SK-N-SH treated with all-trans-retinoic acid at 6 μM for 48 hours (cell line): ENCODE measurements at regions not wholly inside any gene's neighbourhood (a gene's known extent, or its start where the extent isn't known, plus 50 kb on each side); places are given as distances from the start of the nearest gene placed in this dataset.

Experiments used
- ATAC-seq: fragments of 200-7000 bp; cut with Tn5 transposase; 3 replicates; pipeline ENCODE4 v1.9.1; 2020; ENCODE audit warnings: mild to moderate bottlenecking, moderate library complexity
- ARNTL ChIP-seq: fragments of 450-650 bp; formaldehyde crosslinking; IDR thresholded peaks from 2 replicates; pipeline ENCODE4 v1.5.0; 2020; ENCODE audit warnings: low read depth, mild to moderate bottlenecking, moderate library complexity, borderline replicate concordance
- BACH2 ChIP-seq: fragments of 250-450 bp; sonication (Bioruptor Pico); IDR thresholded peaks from 2 replicates; pipeline ENCODE4 v1.9.0; 2021; ENCODE audit warnings: mild to moderate bottlenecking, borderline replicate concordance
- CSDC2 ChIP-seq: fragments of 250-450 bp; sonication (Bioruptor Pico); IDR thresholded peaks from 2 replicates; pipeline ENCODE4 v1.5.0; 2020; ENCODE audit warnings: mild to moderate bottlenecking, moderate library complexity
- ESRRG ChIP-seq: fragments of 250-450 bp; sonication (Bioruptor Pico); IDR thresholded peaks from 2 replicates; pipeline ENCODE4 v1.6.1; 2021; ENCODE audit warnings: mild to moderate bottlenecking
- ISL1 ChIP-seq: fragments of 250-450 bp; sonication (Bioruptor Pico); IDR thresholded peaks from 2 replicates; pipeline ENCODE4 v2.1.2; 2022; ENCODE audit warnings: mild to moderate bottlenecking, moderate library complexity
- OSR1 ChIP-seq: fragments of 250-450 bp; sonication (Bioruptor Pico); IDR thresholded peaks from 2 replicates; pipeline ENCODE4 v1.8.0; 2022; ENCODE audit warnings: moderate library complexity, mild to moderate bottlenecking, inconsistent platforms
- RARB ChIP-seq: fragments of 250-450 bp; sonication (Bioruptor Pico); IDR thresholded peaks from 2 replicates; pipeline ENCODE4 v1.8.0; 2021; ENCODE audit warnings: mild to moderate bottlenecking, moderate library complexity
- SNAI2 ChIP-seq: fragments of 250-450 bp; sonication (Bioruptor Pico); IDR thresholded peaks from 2 replicates; pipeline ENCODE4 v1.5.0; 2020; ENCODE audit warnings: mild to moderate bottlenecking, moderate library complexity
- TOX ChIP-seq: fragments of 250-450 bp; sonication (Bioruptor Pico); IDR thresholded peaks from 2 replicates; pipeline ENCODE4 v1.8.0; 2021; ENCODE audit warnings: mild to moderate bottlenecking, moderate library complexity, borderline replicate concordance
- ZFP3 ChIP-seq: fragments of 250-450 bp; sonication (Bioruptor Pico); IDR thresholded peaks from 2 replicates; pipeline ENCODE4 v1.5.0; 2020; ENCODE audit warnings: mild to moderate bottlenecking, moderate library complexity
- ZFP30 ChIP-seq: fragments of 450-650 bp; formaldehyde crosslinking; IDR thresholded peaks from 2 replicates; pipeline ENCODE4 v1.5.0; 2022; ENCODE audit warnings: mild to moderate bottlenecking, moderate library complexity
- ZNF8 ChIP-seq: fragments of 450-650 bp; formaldehyde crosslinking; IDR thresholded peaks from 2 replicates; pipeline ENCODE4 v1.5.0; 2020; ENCODE audit warnings: mild to moderate bottlenecking, moderate library complexity
- TF ChIP-seq, protein P1 (sequence below): fragments of 250-450 bp; sonication (Bioruptor Pico); IDR thresholded peaks from 2 replicates; pipeline ENCODE4 v1.8.0; 2021; ENCODE audit warnings: low read depth, mild to moderate bottlenecking, moderate library complexity, borderline replicate concordance
- TF ChIP-seq, protein P2 (sequence below): fragments of 250-450 bp; sonication (Bioruptor Pico); IDR thresholded peaks from 2 replicates; pipeline ENCODE4 v1.5.0; 2020; ENCODE audit warnings: mild to moderate bottlenecking, moderate library complexity
- TF ChIP-seq, protein P3 (sequence below): fragments of 250-450 bp; sonication (Bioruptor Pico); IDR thresholded peaks from 2 replicates; pipeline ENCODE4 v1.5.1; 2021; ENCODE audit warnings: mild to moderate bottlenecking, moderate library complexity
- TF ChIP-seq, protein P4 (sequence below): fragments of 250-450 bp; sonication (Bioruptor Pico); IDR thresholded peaks from 2 replicates; pipeline ENCODE4 v1.8.0; 2020; ENCODE audit warnings: mild to moderate bottlenecking, moderate library complexity, borderline replicate concordance
- TF ChIP-seq, protein P5 (sequence below): fragments of 250-450 bp; sonication (Bioruptor Pico); IDR thresholded peaks from 2 replicates; pipeline ENCODE4 v1.5.1; 2020; ENCODE audit warnings: low read depth, mild to moderate bottlenecking, moderate library complexity

DNA sequence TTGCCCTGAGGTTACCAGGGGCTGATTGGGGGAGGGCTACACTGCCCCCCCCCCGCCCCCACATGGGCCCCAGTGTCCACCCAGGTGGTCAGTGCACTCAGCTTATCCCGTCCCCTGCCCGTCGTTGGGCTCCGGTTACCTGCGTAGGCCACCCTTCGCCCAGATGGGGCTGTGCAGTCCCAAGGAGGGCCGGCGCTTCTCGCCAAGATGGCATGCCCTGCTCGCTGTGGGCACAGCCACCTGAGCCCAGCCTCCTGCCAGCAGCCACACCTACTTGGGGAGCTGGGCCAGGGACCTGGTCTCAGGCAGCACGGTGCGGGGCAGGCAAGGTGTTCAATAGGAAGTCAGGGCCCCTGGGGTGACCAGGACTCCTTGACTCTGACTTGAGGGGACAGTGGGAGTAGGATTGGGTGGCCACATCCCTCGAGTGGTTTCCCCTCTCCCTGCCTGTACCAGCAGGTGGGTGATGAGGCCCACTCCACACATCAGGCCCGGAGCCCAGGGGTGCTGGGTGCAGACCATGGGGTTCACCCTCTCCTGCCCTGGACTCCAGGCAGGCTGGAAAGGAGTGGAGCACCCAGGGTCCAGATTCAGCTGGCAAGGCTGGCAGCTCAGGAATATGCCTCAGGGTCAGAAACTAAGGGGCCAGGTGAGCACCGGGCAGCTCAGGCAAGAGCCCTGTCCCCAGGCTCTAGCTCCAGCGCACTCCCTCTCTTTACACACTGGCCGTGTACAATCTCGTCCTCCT lies 170.3 kb downstream of the GLI2 start (continued):
- TF ChIP-seq ZFP30 (CRISPR knock-in tag), result no peak
- no peak for TF ChIP-seq ZFP3
- no peak for TF ChIP-seq ESRRG

DNA sequence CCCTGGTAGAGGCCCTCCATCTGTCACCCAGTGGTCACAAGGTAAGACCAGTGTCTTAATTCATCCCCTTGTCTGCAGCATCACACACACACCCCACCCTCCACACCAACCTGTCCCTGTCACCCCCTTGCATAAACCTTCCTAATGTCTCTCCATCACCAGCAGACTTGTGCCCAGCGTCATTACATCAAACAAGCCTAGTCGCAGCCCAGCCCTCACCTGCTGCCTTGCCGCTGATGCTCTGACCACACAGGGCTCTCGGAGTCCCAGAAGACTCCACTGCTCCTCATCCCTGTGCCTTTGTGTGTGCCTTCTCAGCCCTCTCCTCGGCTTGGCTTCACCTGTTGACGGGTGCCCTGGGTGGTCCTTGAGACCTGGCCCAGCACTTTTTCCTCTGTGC lies 171.2 kb downstream of the GLI2 start:
- no peak for ATAC-seq
- TF ChIP-seq SNAI2 (CRISPR knock-in tag), result no peak
- TF ChIP-seq, protein P1, sequence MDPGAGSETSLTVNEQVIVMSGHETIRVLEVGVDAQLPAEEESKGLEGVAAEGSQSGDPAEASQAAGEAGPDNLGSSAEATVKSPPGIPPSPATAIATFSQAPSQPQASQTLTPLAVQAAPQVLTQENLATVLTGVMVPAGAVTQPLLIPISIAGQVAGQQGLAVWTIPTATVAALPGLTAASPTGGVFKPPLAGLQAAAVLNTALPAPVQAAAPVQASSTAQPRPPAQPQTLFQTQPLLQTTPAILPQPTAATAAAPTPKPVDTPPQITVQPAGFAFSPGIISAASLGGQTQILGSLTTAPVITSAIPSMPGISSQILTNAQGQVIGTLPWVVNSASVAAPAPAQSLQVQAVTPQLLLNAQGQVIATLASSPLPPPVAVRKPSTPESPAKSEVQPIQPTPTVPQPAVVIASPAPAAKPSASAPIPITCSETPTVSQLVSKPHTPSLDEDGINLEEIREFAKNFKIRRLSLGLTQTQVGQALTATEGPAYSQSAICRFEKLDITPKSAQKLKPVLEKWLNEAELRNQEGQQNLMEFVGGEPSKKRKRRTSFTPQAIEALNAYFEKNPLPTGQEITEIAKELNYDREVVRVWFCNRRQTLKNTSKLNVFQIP (CRISPR knock-in tag), result no peak
- no peak for TF ChIP-seq BACH2
- TF ChIP-seq ISL1 (CRISPR knock-in tag), result no peak
- TF ChIP-seq, protein P2, sequence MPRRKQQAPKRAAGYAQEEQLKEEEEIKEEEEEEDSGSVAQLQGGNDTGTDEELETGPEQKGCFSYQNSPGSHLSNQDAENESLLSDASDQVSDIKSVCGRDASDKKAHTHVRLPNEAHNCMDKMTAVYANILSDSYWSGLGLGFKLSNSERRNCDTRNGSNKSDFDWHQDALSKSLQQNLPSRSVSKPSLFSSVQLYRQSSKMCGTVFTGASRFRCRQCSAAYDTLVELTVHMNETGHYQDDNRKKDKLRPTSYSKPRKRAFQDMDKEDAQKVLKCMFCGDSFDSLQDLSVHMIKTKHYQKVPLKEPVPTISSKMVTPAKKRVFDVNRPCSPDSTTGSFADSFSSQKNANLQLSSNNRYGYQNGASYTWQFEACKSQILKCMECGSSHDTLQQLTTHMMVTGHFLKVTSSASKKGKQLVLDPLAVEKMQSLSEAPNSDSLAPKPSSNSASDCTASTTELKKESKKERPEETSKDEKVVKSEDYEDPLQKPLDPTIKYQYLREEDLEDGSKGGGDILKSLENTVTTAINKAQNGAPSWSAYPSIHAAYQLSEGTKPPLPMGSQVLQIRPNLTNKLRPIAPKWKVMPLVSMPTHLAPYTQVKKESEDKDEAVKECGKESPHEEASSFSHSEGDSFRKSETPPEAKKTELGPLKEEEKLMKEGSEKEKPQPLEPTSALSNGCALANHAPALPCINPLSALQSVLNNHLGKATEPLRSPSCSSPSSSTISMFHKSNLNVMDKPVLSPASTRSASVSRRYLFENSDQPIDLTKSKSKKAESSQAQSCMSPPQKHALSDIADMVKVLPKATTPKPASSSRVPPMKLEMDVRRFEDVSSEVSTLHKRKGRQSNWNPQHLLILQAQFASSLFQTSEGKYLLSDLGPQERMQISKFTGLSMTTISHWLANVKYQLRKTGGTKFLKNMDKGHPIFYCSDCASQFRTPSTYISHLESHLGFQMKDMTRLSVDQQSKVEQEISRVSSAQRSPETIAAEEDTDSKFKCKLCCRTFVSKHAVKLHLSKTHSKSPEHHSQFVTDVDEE (CRISPR knock-in tag), result no peak
- no peak for TF ChIP-seq ARNTL (CRISPR knock-in tag)

DNA sequence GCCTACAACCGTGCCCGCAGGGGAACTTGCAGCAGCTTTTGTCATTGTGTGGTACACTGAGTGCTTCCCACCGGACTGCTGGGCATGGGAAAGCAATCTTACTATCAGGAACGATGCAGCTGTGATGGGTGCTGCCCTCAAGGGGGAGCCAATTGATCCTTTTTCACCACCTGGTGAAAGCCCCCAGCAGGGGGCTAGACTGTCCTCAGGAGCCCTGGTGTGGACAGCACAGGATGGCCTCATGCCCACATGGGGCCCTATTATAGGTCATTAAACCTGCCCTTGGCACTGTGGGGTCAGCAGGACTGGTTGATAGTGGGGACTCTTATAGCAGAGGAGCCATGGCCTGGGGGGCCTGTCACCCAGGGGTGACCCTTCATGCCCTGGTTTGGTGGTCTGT lies 172.2 kb downstream of the GLI2 start:
- TF ChIP-seq, protein P2 (CRISPR knock-in tag), result no peak
- TF ChIP-seq, protein P3, sequence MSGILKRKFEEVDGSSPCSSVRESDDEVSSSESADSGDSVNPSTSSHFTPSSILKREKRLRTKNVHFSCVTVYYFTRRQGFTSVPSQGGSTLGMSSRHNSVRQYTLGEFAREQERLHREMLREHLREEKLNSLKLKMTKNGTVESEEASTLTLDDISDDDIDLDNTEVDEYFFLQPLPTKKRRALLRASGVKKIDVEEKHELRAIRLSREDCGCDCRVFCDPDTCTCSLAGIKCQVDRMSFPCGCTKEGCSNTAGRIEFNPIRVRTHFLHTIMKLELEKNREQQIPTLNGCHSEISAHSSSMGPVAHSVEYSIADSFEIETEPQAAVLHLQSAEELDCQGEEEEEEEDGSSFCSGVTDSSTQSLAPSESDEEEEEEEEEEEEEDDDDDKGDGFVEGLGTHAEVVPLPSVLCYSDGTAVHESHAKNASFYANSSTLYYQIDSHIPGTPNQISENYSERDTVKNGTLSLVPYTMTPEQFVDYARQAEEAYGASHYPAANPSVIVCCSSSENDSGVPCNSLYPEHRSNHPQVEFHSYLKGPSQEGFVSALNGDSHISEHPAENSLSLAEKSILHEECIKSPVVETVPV, result no peak
- TF ChIP-seq ISL1 (CRISPR knock-in tag), result no peak
- TF ChIP-seq ZFP30 (CRISPR knock-in tag), result no peak
- TF ChIP-seq ZNF8 (CRISPR knock-in tag), result no peak
- TF ChIP-seq, protein P4, sequence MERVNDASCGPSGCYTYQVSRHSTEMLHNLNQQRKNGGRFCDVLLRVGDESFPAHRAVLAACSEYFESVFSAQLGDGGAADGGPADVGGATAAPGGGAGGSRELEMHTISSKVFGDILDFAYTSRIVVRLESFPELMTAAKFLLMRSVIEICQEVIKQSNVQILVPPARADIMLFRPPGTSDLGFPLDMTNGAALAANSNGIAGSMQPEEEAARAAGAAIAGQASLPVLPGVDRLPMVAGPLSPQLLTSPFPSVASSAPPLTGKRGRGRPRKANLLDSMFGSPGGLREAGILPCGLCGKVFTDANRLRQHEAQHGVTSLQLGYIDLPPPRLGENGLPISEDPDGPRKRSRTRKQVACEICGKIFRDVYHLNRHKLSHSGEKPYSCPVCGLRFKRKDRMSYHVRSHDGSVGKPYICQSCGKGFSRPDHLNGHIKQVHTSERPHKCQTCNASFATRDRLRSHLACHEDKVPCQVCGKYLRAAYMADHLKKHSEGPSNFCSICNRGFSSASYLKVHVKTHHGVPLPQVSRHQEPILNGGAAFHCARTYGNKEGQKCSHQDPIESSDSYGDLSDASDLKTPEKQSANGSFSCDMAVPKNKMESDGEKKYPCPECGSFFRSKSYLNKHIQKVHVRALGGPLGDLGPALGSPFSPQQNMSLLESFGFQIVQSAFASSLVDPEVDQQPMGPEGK, result no peak
- TF ChIP-seq CSDC2 (CRISPR knock-in tag), result no peak
- TF ChIP-seq, protein P5, sequence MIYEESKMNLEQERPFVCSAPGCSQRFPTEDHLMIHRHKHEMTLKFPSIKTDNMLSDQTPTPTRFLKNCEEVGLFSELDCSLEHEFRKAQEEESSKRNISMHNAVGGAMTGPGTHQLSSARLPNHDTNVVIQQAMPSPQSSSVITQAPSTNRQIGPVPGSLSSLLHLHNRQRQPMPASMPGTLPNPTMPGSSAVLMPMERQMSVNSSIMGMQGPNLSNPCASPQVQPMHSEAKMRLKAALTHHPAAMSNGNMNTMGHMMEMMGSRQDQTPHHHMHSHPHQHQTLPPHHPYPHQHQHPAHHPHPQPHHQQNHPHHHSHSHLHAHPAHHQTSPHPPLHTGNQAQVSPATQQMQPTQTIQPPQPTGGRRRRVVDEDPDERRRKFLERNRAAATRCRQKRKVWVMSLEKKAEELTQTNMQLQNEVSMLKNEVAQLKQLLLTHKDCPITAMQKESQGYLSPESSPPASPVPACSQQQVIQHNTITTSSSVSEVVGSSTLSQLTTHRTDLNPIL (CRISPR knock-in tag), result no peak
- TF ChIP-seq ARNTL (CRISPR knock-in tag), result no peak
- TF ChIP-seq TOX, result no peak
- TF ChIP-seq RARB (CRISPR knock-in tag), result no peak
- TF ChIP-seq OSR1 (CRISPR knock-in tag), result no peak
- no peak for TF ChIP-seq SNAI2 (CRISPR knock-in tag)
- ATAC-seq, result no peak
